ENCODE measurements at regions not wholly inside any gene's neighbourhood (a gene's known extent, or its start where the extent isn't known, plus 50 kb on each side); places are given as distances from the start of the nearest gene placed in this dataset.
"Not testable (repeated sequence)": the region's sequence is repeated elsewhere in the genome, so short reads cannot be mapped to it uniquely, and the experiment has no call there.

DNA sequence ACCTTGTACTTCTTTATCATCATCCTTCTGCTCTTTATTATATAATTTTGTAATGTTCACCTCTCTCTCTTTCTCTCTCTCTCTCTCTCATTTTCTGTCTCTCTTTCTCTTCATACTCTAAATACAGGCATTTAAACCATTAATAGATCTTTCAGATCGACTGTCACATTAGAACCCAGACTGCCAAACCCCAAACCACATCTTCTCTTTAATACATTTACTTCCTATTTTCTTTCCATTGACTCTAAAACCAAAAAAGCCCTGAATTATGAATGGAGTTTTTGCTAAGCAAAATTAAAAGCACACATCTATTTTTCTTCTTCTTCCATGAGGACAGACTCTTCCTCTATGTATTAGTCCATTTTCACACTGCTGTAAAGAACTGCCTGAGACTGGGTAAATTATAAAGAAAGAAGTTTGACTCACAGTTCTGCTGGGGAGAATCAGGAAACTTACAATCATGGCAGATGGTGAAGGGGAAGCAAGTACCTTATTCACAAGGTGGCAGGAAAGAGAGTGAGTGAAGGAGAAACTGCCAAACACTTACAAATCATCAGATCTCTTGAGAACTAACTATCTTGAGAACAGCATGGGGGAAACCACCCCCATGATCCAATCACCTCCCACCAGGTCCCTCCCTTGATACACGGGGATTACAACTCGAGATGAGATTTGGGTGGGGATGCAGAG lies 272.7 kb upstream of the MGMT start:
- no peak for DNase-seq (ENCODE audit: low read depth in 2 of 2)

DNA sequence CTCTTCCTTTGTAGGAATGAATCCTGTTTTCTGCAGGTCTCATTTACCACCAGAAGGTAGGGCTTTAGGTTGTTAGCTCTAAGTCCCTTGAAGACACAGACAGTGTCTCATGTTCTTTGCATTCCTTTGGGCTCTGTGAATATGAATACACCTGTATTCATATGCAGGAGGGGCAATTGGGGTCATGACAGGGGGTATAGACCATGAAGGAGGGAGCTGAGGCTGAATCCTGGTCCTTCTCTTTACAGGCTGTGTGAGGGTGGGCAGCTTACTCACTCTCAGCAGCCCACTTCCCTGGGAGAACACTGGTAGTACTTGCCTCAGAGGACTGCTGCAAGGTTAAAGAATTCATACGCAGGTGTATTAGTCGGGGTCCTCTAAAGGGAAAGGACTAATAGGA lies 267.2 kb upstream of the MGMT start:
- no peak for DNase-seq (ENCODE audit: low read depth in 2 of 2)

DNA sequence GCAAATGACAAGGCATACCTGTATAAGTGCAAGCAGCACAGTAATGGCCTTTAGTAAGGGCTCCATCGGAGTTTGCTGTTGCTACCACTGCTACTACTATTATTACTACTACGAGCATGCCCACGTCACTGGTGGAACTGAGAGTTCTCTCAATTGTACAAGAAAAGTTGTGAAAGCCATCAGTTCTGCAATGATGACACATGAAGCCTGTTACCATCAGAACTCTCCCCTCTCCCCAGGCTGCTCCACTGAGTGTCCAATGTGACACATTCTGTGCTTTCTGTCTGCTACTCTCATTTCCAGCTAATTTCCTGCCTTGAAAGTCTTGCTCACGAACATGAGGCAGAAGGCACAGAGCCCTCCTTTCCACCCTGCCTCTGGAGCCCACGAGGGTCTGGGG lies 263.2 kb upstream of the MGMT start:
- no peak for DNase-seq (ENCODE audit: low read depth in 2 of 2)

DNA sequence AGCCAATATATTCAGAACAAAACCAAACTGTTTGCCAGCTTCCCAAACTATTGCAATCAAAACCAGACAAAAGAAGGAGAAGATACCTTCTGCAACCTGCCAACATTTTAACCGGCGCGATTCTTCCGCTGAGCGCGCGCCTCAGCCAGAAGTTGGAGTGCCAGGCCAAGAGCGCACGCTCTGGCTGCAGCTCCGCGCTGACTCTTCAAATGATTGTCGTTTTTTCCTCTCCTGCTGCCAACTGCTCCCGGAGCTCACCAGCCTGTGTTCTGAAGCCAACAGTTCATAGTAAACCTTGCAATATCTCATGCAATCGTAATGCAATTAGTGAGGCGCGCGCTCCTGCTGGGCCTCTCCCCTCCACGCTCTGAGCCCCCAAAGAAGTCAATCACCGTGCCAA lies 259.7 kb upstream of the MGMT start:
- no peak for DNase-seq (ENCODE audit: low read depth in 2 of 2)

DNA sequence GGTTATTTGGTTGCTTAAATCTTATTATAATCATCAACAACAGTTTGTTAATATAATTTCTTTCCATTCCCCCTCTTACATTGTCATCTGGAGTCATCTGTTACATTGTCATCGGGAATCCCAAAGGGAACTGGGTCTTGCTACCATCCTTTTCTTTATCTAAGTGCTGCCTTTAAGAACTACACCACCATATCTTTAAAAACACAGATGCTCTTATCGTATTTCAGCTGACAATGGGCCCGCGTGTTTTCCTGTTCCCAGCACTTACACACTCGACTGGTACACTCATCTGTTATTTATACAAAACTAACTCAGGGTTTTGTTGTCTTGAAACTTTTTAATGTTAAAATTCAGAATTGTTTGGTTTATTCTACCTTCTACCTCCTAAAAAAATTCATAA lies 256.2 kb upstream of the MGMT start:
- DNase-seq (ENCODE audit: low read depth in 2 of 2): no peak

DNA sequence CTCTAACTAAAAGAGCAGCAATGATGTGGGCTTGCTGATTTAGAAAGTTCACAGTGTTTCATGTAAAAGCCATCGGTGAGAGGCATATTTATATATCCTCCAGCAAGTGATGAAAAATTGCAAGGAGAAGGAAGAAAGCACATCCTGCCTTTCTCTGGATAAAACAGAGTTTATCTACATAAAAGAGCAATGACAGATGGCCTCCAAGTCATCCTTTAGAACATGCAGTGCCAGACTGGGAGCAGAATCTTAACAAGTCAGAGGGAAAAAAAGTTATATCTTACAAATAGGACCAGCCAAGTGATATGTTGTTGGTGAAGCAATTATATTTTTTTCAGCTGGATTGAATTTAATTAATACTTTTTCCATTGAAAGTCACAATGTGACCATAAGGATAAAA lies 253.8 kb upstream of the MGMT start:
- DNase-seq (ENCODE audit: low read depth in 2 of 2): no peak

DNA sequence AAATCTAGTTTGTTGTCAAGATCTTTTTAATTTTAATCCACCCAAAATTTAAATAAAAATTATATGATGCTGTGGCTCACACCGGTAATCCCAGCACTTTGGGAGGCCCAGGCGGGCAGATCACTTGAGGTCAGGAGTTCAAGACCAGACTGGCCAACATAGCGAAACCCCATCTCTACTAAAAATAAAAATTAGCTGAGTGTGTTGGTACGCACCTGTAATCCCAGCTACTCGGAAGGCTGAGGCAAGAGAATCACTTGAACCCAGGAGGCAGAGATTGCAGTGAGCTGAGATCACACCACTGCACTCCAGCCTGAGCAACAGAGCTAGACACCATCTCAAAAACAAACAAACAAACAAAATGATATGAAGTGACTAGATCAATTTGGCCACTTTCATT lies 253.0 kb upstream of the MGMT start:
- not testable (repeated sequence) for DNase-seq (ENCODE audit: low read depth in 2 of 2)

DNA sequence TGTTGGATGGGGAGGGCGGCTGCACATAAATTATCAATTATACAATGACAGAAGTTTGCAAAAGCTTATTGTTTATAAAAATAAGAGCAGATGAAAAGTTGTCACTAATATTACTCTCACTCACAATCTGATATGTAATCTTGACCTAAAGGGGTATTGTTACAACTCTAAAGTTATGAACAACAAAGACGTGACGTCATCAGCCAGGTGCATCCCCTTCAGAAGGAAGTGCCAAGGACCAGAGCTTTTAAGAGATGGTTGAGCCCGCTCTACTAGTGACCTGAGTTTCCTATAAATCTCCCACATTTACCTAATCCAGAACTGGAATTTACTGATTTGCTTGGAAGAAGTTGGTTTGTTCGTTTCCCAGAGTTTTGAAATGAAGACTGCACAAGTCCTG lies 247.7 kb upstream of the MGMT start:
- no peak for DNase-seq (ENCODE audit: low read depth in 2 of 2)

DNA sequence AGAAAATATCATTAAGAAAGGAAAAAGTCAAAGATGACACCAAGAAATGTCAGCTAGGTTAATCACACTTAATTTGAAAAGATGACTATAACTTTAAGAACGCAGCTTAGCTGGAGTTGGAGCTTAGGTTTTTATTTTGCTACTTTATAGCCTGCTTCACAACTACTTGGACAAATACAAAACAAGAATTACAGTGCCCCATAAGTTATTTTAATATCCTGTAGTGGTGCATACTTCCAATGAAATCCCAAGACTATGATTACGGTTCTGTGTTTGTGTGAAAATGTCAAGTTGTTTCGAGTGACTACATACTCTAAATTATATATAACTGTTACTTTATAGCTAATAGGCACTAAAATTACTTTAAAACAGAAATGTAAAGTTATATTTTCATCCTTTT lies 244.6 kb upstream of the MGMT start:
- no peak for DNase-seq (ENCODE audit: low read depth in 2 of 2)

DNA sequence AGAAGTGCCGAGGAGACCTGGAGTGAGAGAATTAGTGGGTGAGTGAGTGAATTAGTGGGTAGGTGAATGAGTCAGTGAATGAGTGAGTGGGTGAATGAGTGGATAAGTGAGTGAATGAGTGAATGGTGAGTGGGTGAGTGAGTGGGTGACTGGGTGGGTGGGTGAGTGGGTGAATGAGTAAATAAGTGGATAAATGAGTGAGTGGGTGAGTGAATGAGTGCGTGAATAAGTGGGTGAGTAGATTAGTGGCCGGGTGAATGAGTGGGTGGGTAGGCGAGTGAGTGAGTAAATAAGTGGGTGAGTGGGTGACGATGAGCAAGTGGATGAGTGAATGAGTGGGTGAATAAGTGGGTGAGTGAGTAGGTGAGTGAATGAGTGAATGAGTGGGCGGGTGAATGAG lies 243.7 kb upstream of the MGMT start:
- no peak for DNase-seq (ENCODE audit: low read depth in 2 of 2)

DNA sequence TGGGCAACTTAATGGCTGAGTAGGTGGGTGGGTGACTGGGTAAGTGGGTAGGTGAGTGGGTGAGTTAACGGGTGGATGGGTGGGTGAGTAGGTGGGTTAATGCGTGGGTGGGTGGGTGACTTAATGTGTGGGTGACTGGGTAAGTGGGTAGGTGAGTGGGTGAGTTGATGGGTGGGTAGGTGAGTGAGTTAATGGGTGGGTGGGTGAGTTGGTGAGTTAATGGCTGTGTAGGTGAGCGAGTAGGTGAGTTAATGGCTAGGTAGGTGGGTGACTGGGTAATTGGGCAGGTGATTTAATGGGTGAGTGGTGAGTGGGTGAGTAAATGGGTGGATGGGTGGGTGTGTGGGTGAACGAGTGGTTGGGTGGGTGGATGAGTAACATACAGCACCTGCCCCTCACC lies 243.0 kb upstream of the MGMT start:
- no peak for DNase-seq (ENCODE audit: low read depth in 2 of 2)

DNA sequence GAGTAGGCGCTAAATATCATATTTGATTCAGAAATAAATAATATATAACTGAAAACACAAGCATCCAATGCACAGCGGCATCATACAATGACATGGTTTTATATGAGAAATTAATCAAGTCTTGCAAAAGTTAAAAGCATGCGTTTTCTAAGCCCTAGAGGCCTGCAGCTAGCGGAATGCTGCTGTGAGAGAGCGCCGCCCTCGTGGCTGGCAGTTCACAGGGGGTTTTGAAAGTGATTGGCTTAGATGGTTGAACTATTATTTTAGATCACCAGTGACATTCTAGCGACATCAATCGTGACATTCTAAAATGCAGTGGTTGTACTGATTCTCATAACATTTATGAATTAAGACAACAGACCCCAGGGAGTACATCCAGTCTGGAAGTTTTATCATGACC lies 235.2 kb upstream of the MGMT start:
- DNase-seq (ENCODE audit: low read depth in 2 of 2): no peak

DNA sequence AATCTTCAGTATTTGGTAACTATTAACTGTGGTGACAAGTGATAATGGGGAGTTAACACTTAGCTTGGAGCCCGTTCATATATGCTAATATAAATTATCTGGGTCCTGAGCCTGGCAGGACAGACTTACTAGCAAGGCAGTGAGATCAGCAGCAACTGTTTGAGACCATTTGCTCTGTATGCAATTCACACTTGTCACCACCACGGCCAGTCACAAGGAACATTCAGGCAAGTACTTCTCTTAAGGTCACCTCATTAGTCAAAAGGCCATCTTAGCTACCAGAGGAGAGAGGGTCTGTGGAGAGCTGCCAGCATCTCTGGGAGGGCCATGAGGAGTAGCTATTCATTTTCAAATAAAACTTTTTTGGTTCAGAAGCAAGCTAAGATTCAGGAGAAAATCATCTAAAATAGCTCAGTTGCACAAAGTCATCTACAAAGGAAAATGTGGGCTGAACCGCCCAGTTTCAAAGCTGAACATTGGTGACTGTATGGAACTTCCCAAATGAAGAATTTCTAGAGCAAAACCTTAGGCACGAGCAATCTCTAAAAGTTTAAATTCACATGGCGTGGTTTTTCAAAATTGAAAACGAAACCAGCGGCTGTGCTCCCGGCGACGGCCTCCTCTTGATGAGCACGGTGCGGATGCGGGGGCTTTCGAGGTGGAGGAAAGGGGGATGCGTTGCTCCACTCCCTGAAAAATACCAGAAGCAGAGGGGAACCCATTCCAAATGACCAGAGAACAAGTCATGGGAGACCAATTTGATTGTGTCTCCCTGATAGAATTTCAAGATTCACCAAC lies 233.5 kb upstream of the MGMT start:
- DNase-seq (ENCODE audit: low read depth in 2 of 2): no peak

DNA sequence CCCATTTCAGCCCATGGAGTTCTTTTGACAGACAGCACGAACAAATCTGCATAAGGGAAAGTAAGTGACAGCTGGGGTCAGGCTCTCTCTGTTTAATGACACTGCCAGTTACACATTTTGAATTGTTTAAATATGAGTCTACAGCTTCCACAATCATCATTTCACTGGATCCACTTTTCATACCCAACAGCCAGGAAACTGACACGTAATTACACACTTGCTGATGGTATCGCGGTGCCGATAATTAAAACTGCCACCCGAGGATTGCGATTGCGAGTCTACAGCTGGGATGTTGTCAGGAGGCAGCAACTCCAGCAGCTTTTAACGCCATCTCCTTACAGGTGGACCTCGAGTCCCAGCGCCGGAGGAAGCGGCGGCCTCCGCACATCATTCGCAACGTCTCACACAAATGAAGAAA lies 230.8 kb upstream of the MGMT start:
- DNase-seq (ENCODE audit: low read depth in 2 of 2): no peak

DNA sequence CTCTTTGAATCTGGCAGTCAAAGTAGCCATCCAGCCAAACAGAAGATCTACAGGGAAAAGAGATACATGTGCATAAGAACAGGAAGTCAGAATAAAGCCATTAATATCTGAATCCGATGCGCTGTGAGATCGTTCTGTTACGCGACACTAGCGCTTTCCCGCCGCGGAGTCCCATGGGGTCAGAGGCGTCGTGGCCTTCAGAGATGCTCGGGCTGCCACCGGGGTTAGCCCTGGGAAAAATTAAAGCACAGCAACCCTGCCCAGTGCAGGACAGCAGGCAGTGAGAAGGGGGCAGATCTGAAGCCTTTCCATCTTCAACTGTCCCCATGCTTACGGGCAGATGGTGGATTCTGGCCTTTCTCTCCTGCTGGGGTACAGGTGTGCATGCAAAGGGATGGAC lies 225.6 kb upstream of the MGMT start:
- no peak for DNase-seq (ENCODE audit: low read depth in 2 of 2)

DNA sequence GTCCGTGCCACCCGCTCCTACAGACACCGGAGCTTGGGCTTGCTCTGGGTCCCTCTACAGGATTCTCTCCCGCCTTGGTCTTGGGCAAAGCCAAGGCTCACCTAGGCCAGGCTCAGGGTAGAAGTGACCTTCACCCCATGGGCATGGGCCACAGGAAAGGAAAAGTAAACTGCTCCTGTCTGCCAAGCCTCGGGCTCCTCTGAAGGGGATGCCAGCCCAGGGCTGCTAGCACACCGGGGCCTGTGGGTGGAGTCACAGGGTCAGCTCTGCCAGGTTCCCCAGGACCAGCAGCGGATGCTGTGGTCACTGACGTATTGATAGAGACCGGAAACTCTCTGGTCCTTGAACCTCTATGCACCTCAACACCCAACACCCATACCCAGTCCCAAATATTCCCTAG lies 222.7 kb upstream of the MGMT start:
- DNase-seq (ENCODE audit: low read depth in 2 of 2): no peak

DNA sequence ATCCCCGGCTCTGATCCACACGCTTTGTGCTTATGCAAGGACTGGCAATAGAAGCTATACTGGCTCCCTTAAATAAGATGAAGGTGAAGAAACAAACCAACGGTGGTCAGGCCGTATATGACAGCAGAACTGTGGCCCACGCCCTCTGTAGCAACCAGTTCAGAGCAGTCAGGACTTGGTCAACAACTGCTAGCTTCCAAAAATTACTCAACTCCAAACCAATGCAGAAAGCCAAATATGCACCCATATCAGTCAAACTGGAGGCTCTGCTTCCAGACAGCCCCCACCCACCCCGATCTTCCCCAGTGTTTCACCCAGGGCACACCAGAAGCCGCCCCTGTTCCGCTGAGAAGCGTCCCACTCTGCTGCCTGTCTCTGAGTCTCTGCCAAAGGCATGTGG lies 222.3 kb upstream of the MGMT start:
- DNase-seq (ENCODE audit: low read depth in 2 of 2): no peak

DNA sequence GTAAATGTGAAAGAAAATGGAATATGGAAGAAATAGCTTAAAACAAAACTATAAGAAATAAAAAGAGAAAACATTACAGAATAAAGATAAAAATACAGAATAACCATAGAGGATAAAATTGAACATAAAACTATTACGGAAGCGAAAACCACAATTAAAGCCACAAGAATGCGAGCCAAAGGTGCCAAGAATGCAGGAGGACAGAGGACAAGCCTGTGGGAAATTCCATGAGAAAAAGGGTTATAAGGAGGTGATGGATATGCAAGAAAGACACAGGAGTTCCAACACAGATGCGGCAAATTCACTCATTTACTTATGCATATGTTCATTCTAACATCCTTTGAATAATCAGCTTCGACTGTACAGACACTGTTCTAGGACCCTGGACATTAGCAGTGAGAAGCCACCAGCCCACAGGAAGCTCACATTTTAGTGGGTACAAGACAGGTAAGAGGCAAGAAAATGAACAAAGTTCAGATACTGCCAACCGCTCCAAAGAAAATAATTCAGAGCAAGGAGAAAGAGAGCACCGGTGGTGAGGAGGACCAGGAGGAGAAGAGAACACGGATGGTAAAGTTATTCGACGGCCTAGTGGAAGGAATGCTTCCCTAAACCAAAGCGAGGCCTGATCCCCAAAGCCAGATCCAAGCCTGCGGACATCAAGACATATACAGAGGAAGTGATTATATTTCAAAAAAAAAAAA lies 213.7 kb upstream of the MGMT start:
- no peak for DNase-seq (ENCODE audit: low read depth in 2 of 2)

DNA sequence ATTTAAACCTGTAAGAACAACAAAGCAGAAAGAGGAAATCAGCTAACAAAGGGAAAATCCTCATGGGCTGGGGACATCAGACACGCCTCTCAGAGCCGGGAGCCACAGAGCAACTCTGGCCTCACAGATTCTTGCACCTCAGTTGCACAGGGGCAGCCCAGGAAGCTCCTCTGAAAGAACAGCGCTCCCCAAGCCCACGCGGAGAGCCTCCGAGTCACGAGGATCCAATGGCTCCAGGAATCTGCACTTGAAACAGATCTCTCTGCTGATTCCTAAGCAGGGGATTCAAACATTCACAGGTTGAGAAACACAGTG lies 213.2 kb upstream of the MGMT start:
- no peak for DNase-seq (ENCODE audit: low read depth in 2 of 2)

DNA sequence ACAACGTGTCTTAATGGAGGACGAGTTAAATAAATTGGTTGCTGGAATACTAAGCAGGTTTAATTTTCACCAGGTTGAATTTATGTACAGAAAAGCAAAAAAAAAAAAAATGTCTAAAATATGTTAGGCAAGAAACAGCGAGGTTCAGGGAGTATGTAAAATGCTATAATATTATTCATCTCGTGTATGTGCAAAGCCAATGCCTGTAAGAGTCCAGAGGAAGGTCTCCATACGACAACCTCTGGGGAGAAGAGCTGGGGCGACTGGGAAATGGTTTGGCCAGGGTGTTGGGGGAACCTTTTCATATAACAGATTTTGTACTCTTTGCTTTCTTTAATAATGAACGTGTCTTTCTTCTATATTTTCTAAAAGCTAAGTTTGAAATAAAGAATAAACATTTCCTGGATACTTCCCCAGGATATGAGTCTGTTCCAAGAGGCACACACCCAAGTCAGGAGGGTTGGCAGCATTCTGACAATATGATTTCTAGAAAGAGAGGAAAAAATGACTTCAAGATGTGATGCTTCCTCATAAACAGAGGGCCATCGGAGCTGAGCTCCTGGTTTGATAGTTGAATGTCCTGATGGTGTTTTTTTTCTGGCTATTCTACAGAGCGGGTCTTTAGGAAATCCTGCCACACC lies 208.6 kb upstream of the MGMT start:
- no peak for DNase-seq (ENCODE audit: low read depth in 2 of 2)

DNA sequence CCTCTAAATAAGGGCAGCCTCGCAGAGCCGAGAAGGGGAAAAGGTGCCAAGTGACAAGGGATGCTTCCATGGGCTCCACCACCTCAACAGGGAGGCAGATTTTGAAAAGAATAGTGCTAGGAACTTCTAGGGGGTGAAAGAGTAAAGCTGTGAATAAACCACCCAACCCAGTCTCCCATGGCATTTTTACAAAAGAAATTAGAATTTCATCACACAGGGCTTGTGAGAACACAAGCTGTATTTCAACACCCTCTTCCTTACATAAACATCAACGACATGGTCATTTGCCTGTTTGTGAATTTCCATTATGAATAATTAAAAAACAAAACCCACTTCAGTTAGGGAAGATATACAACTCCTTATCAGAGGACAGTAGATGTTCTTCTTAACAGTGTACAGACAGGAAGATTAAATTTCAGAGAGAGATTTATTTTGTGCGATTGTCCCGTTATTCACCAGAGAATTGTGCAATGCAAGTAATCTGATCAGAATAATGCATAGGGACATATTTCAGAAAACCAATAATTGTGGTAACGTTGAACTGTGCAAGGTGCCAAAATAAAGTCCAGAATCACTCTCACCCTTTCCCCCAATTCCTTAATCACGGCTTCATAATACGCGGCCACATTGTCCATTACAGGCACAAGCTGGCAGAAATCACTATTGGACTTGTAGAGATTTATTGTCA lies 207.8 kb upstream of the MGMT start:
- no peak for DNase-seq (ENCODE audit: low read depth in 2 of 2)

DNA sequence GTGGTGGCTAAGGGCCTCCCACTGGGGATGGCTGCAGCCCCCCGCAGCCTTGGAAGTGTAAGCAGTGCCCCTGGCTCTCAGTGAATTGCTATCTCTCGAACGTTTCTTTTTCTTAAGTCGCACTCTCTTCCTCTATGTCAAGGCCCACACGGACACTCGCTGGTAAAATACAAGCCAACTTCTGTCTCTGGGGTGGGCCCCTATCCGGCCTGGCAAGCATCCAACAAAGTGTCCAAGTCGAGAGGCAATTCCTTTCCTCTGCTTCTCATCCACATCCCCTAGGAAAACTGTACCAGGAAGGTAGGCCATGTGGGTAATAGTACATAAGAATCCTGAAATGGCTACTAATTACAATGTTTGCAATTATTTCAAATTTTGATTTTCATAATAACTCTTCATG lies 194.9 kb upstream of the MGMT start:
- no peak for DNase-seq (ENCODE audit: low read depth in 2 of 2)

All from stimulated activated CD4-positive, alpha-beta T cell treated with anti-CD3 and anti-CD28 coated beads, Interleukin-1b, Interleukin-23, amount 100 ng/mL, for 4 hours (primary cell).